ENCODE measurements at regions not wholly inside any gene's neighbourhood (a gene's known extent, or its start where the extent isn't known, plus 50 kb on each side); places are given as distances from the start of the nearest gene placed in this dataset.

- DNase-seq (ENCODE audit: low read depth in 2 of 2), result no peak
These were observed 145.0 kb downstream of the BTG1 start for GRCh38 chr12:92000597-92000996.

DNA sequence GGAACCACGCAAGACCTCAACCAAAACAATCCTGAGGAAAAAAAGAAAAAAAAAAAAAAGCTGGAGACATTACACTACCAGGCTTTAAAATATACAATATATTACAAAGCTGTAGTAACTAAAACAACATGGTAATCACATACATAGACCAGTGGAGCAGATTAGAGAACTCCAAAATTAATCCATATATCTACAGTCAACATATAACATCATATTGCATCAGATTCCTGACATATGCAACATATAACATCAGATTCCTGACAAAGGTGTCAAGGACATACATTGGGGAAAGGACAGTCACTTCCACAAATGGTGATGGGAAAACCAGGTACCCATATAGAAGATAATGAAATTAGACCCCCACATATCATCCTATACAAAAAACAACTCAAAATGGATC is 145.8 kb downstream of the BTG1 start:
- no peak for DNase-seq (ENCODE audit: low read depth in 2 of 2)

DNA sequence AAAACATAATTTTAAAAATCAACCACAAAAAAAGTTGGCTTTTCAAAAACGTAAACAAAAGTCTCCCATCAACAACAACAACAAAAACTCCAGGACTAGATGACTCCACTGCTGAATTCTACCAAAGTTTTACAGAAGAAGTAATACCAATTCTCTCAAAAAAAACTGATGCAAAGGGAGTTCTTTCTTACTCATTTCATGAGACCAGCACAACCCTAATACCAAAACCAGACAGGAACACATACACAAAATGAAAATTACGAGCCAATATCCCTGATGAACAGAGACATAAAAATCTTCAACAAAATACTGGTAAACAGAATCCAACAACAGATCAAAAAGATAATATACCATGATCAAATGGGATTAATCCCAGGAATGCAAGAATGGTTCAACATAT is 147.3 kb downstream of the BTG1 start:
- no peak for DNase-seq (ENCODE audit: low read depth in 2 of 2)

DNA sequence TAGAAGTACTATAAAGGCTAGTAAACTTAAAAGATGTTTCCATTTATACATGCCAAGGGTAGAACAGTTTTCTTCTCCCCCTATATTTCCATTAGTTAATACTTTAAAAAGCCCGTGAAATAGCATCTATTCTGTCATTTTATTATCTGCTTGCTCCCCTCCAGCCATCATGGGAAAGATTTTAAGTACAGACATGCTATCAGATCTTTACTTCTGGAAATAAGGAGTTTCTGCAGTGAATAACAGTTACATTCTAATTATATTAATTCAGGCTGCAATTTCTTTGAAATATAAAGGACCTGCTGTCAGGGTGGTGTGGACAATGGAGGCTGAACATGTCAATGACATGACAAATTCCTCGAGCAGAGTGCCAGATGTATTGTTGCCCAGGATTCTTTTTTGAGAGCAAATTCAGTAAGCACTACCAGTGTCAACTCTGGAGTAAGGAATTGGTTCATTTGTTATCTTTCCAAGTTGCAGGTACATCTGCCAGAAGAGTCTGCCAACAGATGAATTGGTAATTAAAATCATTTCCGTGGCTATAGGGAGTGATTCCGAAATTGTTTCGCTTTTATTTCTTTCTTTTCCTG is 151.3 kb downstream of the BTG1 start:
- DNase-seq (ENCODE audit: low read depth in 2 of 2), result no peak

DNA sequence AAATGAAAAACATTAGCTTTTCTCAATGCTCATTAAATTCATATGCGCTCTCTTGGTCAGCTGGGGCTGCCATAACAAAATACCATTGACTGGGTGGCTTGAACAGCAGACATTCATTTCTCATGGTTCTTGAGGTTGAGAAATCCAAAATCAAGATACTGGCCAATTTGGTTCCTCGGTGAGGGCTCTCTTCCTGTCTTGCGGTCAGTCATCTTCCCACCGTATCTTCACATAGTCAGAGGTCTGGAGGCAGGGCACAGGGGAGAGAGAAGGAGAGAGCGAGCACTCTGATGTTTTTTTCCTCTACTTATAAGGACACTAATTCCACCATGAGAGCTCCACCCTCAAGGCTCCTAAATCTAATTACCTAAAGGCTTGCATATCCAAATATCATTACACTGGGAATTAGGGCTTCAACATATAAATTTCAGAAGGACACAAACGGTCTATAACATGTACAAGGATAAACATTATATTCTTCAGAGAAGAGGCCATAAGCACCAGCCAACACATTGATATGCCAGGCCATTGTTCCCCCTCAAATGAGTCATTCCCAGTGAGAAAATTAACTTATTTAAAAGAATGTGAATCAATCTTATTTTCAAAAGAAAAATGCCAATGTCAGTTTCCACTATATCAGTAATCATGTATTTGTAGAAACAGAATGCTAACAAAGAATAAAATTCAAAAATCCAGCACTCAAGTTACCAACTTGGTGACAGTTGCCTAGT is 152.2 kb downstream of the BTG1 start:
- DNase-seq (ENCODE audit: low read depth in 2 of 2), result no peak

- DNase-seq (ENCODE audit: low read depth in 2 of 2), result no peak
These were observed 154.1 kb downstream of the BTG1 start for GRCh38 chr12:91991399-91992187.

GRCh38 chr12:91990525-91990924 is 155.1 kb downstream of the BTG1 start:
- DNase-seq (ENCODE audit: low read depth in 2 of 2), result no peak

DNA sequence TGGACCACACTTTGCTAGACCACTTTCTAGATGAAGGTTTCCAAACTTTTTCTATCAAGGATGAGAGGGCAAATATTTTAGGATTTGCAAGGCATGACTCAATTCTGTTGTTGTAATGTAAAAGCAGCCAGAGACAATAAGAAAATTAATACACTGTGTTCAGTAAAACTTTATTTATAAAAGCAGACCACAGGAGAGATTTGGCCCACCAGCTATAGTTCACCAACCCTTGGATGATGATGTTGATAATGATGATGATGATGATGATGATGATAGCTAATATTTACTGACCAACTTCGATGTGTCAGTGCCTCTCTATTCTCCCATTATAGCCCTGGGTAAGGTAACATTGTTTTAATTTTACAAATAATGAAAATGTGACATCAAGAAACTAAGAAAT is 156.5 kb downstream of the BTG1 start:
- no peak for DNase-seq (ENCODE audit: low read depth in 2 of 2)

- DNase-seq (ENCODE audit: low read depth in 2 of 2), result no peak
These were observed 157.3 kb downstream of the BTG1 start for GRCh38 chr12:91988086-91988923.

GRCh38 chr12:91986084-91986483 is 159.6 kb downstream of the BTG1 start:
- DNase-seq (ENCODE audit: low read depth in 2 of 2), result no peak

DNA sequence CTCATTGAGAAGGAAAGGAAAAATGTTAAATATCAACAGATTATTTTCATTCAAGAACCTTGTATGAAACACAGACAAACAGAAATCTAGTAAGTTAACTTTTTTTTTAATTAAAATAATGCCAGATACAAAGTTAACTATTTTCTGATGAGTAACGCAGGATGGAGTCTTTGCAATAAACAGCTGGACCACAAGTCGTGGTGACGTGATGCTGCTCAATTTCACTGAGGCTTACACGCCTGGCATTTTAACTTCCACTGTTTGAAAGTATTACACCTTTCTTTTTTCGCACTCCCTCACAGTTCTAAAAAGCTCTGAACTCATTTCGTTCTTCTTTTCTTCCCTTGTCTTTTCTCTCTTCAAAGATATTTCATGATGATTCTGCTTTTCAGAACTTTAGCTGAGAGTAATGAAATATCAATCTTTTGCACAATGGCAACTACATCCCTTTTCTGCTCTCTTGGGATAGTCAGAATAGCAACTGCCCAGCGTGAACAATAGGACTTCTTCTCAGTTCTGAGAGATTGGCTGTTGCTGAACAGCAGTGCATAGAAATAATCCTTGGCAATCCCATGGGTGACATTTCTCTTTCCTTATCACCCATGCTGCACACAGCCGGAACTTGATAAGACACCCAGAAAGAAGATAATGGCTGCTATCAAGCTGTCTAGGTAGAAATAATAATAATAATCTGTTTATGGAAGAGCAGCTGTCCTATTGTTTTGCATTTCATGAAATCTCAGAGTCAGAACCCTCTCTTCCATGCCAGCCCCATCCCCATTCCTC is 160.5 kb downstream of the BTG1 start:
- no peak for DNase-seq (ENCODE audit: low read depth in 2 of 2)

GRCh38 chr12:91984556-91984955 is 161.1 kb downstream of the BTG1 start:
- DNase-seq (ENCODE audit: low read depth in 2 of 2), result no peak

GRCh38 chr12:91983935-91984334 is 161.7 kb downstream of the BTG1 start:
- DNase-seq (ENCODE audit: low read depth in 2 of 2), result no peak

GRCh38 chr12:91982946-91983345 is 162.7 kb downstream of the BTG1 start:
- DNase-seq (ENCODE audit: low read depth in 2 of 2), result no peak

GRCh38 chr12:91980389-91980821 is 165.2 kb downstream of the BTG1 start:
- DNase-seq (ENCODE audit: low read depth in 2 of 2), result no peak

DNA sequence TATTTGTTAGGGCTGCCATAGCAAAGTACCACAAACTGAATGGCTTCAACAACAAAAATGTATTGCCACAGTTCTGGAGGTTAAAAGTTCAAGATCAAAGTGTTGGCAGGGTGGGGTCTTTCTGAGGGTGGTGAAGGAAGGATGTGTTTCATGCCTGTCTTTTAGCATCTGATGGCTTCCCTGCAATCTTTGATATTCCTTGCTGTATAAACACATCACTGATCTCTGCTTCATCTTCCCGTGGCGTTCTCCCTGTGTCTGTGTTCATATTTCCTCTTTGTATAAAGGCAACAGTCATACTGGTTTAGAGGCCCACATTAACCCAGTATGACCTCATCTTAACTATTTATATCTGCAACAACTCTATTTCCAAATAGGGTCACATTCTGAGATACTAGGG is 167.5 kb downstream of the BTG1 start:
- DNase-seq (ENCODE audit: low read depth in 2 of 2), result no peak

- DNase-seq (ENCODE audit: low read depth in 2 of 2), result no peak
These were observed 169.8 kb downstream of the BTG1 start for GRCh38 chr12:91975891-91976290.

GRCh38 chr12:91974541-91975085 is 171.0 kb downstream of the BTG1 start:
- DNase-seq (ENCODE audit: low read depth in 2 of 2), result no peak

DNA sequence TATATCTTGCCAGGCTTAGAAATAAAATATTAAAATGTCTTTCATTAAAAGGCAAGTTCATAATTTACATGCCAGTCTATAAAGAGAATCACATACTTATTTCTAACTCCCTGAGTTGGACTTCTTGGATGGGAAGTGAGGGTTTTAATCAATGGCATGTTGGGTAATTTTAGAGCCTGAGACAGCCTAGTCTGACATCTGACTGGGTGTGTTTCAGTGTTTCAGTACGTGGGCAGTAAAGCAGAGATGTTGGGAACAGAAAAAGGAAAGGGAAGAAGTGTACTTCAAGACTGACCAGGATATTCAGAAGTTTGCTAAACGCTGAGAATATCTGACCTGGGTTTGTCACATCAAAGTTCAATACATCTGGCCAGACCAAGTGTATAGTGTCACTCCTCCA is 171.8 kb downstream of the BTG1 start:
- DNase-seq (ENCODE audit: low read depth in 2 of 2), result no peak

- DNase-seq (ENCODE audit: low read depth in 2 of 2), result no peak
These were observed 172.8 kb downstream of the BTG1 start for GRCh38 chr12:91972896-91973295.

GRCh38 chr12:91968777-91969171 is 176.9 kb downstream of the BTG1 start:
- no peak for DNase-seq (ENCODE audit: low read depth in 2 of 2)

All from stimulated activated CD8-positive, alpha-beta memory T cell treated with anti-CD3 and anti-CD28 coated beads, Interleukin-2, amount 100 ng/mL, for 48 hours (primary cell).